A673 (cell line): ENCODE measurements at regions not wholly inside any gene's neighbourhood (a gene's known extent, or its start where the extent isn't known, plus 50 kb on each side); places are given as distances from the start of the nearest gene placed in this dataset.

Source experiments
- BruUV-seq: library from RNA; stranded (reverse); fragments of 400-500 nt; replicated peaks from 2 replicates; lab custom pipeline; 2021; lab: Mats Ljungman, UMichigan
- CTCF ChIA-PET: fragments of 300-600 bp; sonication (Branson Sonifier 250); formaldehyde crosslinking; loops from one replicate; lab custom pipeline; 2022; ENCODE audit warnings: antibody characterized with exemption; lab: Charles Lee
- POLR2A ChIA-PET: fragments of 300-600 bp; sonication (Branson Sonifier 250); formaldehyde crosslinking; loops from one replicate; lab custom pipeline; 2022; ENCODE audit warnings: antibody characterized with exemption; ENCODE audit not compliant: low non-redundant PET; lab: Charles Lee
- DNase-seq: peaks from one replicate; pipeline ENCODE4 v3.0.0-alpha.2; 2015; ENCODE audit warnings: low spot score
- H3K27ac ChIP-seq: fragments of 200-600 bp; sonication (generic); 2 replicates; pipeline ENCODE4 v1.5.1; 2016; ENCODE audit warnings: mixed run types, low read depth, mild to moderate bottlenecking, mixed read lengths, antibody characterized with exemption, low read length; ENCODE audit not compliant: poor library complexity, severe bottlenecking
- H3K27me3 ChIP-seq: fragments of 200-600 bp; sonication (generic); replicated peaks from 2 replicates; pipeline ENCODE4 v1.6.1; 2017; ENCODE audit warnings: mixed run types, low read depth, mild to moderate bottlenecking, mixed read lengths, antibody characterized with exemption, low read length; ENCODE audit not compliant: insufficient read depth, poor library complexity
- H3K36me3 ChIP-seq: fragments of 200-600 bp; sonication (generic); 2 replicates; pipeline ENCODE4 v1.6.1; 2016; ENCODE audit warnings: mixed run types, mild to moderate bottlenecking, mixed read lengths, antibody characterized with exemption, low read length; ENCODE audit not compliant: insufficient read depth, poor library complexity, severe bottlenecking
- H3K4me1 ChIP-seq: fragments of 200-600 bp; sonication (generic); 2 replicates; pipeline ENCODE4 v1.6.1; 2017; ENCODE audit warnings: mixed run types, mild to moderate bottlenecking, mixed read lengths, antibody characterized with exemption, low read length; ENCODE audit not compliant: insufficient read depth, poor library complexity, severe bottlenecking
- H3K4me3 ChIP-seq: fragments of 200-600 bp; sonication (generic); 2 replicates; pipeline ENCODE4 v1.5.1; 2016; ENCODE audit warnings: low read depth, mixed run types, mild to moderate bottlenecking, mixed read lengths, low read length; ENCODE audit not compliant: poor library complexity, severe bottlenecking
- H3K9me3 ChIP-seq: fragments of 200-600 bp; sonication (generic); 2 replicates; pipeline ENCODE4 v1.6.1; 2016; ENCODE audit warnings: mixed run types, low read depth, mild to moderate bottlenecking, mixed read lengths, antibody characterized with exemption, low read length; ENCODE audit not compliant: poor library complexity, severe bottlenecking
- CTCF ChIP-seq: fragments of 300-800, 200-600 bp; sonication (generic); conservative IDR thresholded peaks from 2 replicates; pipeline ENCODE4 v1.5.1; 2017; ENCODE audit warnings: low read depth, mild to moderate bottlenecking, antibody characterized with exemption, low read length, moderate library complexity, mixed read lengths
- EZH2 ChIP-seq: fragments of 200-600 bp; sonication (generic); IDR thresholded peaks from 2 replicates; pipeline ENCODE4 v1.6.1; 2017; ENCODE audit warnings: borderline replicate concordance, low read depth, mild to moderate bottlenecking, mixed read lengths, antibody characterized with exemption, low read length; ENCODE audit not compliant: poor library complexity, severe bottlenecking
- intact Hi-C: fragments of 100-400 bp; cut with micrococcal nuclease; formaldehyde crosslinking; loops from one replicate; pipeline ENCODE4 v1.10.0; 2022; ENCODE audit not compliant: unreplicated experiment

- ChIA-PET POLR2A (no interaction called here), CTCF (no interaction called here)
- TF ChIP-seq CTCF (no peak), EZH2 (no peak)
- Histone ChIP-seq H3K4me1 (no peaks in the 10 kb centered on the region), H3K9me3 (no peaks in the 10 kb centered on the region), H3K27me3 (no peaks in the 10 kb centered on the region), H3K36me3 (no peaks in the 10 kb centered on the region), H3K4me3 (no peak overlapping the region), H3K27ac (no peak overlapping the region)
- intact Hi-C loops = no loop called here
- DNase-seq = no peak
- no TSS peak for BruUV-seq
These were observed 142.3 kb downstream of the RCHY1 start for GRCh38 chr4:75371915-75372314.

- no peak overlapping the region for H3K27ac ChIP-seq
- intact Hi-C loops = no loop called here
- H3K27me3 ChIP-seq = no peaks in the 10 kb centered on the region
- H3K4me1 ChIP-seq = no peaks in the 10 kb centered on the region
- ChIA-PET POLR2A (no interaction called here), CTCF (no interaction called here)
- no TSS peak for BruUV-seq
- TF ChIP-seq CTCF (no peak), EZH2 (no peak)
- H3K36me3 ChIP-seq = no peaks in the 10 kb centered on the region
- DNase-seq = no peak
- H3K9me3 ChIP-seq = no peaks in the 10 kb centered on the region
- no peak overlapping the region for H3K4me3 ChIP-seq
These were observed 143.6 kb downstream of the RCHY1 start for GRCh38 chr4:75370576-75370975.

GRCh38 chr4:75345423-75345822 is 168.8 kb downstream of the RCHY1 start:
- no peak for TF ChIP-seq EZH2
- no peak for TF ChIP-seq CTCF
- Histone ChIP-seq H3K4me1 (no peaks in the 10 kb centered on the region), H3K27ac (no peak overlapping the region), H3K4me3 (no peak overlapping the region), H3K36me3 (no peaks in the 10 kb centered on the region), H3K27me3 (no peaks in the 10 kb centered on the region), H3K9me3 (no peaks in the 10 kb centered on the region)
- CTCF ChIA-PET = no interaction called here
- no peak for DNase-seq
- intact Hi-C loops = no loop called here
- no TSS peak for BruUV-seq
- POLR2A ChIA-PET = no interaction called here
